ENCODE measurements at regions not wholly inside any gene's neighbourhood (a gene's known extent, or its start where the extent isn't known, plus 50 kb on each side); places are given as distances from the start of the nearest gene placed in this dataset.

DNA sequence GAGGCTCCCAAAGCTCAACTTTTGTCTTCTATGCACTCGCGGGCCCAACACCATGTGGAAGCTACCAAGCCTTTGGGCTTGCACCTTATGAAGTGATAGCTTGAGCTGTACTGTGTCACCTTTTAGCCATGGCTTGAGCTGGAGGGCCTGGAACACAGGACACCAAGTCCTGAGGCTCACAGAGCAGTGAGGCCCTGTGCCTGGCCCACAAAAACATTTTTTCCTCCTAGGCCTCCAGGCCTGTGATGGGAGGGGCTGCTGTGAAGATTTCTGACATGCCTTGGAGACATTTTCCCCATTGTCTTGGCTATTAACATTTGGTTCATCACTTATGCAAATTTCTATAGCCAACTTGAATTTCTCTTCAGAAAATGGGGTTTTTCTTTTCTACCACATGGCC lies 96.5 kb downstream of the MMUT start:
- TF ChIP-seq, protein P1, sequence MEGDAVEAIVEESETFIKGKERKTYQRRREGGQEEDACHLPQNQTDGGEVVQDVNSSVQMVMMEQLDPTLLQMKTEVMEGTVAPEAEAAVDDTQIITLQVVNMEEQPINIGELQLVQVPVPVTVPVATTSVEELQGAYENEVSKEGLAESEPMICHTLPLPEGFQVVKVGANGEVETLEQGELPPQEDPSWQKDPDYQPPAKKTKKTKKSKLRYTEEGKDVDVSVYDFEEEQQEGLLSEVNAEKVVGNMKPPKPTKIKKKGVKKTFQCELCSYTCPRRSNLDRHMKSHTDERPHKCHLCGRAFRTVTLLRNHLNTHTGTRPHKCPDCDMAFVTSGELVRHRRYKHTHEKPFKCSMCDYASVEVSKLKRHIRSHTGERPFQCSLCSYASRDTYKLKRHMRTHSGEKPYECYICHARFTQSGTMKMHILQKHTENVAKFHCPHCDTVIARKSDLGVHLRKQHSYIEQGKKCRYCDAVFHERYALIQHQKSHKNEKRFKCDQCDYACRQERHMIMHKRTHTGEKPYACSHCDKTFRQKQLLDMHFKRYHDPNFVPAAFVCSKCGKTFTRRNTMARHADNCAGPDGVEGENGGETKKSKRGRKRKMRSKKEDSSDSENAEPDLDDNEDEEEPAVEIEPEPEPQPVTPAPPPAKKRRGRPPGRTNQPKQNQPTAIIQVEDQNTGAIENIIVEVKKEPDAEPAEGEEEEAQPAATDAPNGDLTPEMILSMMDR (IDR thresholded peaks at IDR 0.05) = no peak
- TF ChIP-seq POLR2A (IDR thresholded peaks at IDR 0.05) = no peak
